Erythroblast (primary cell): ENCODE measurements at regions not wholly inside any gene's neighbourhood (a gene's known extent, or its start where the extent isn't known, plus 50 kb on each side); places are given as distances from the start of the nearest gene placed in this dataset.

ENCODE experiments used
- GATA1 ChIP-seq: IDR thresholded peaks from 2 replicates; pipeline ENCODE4 v1.6.1; 2011; ENCODE audit warnings: low read depth, mild to moderate bottlenecking, control low read depth, low read length, moderate library complexity
- POLR2A ChIP-seq: IDR thresholded peaks from 2 replicates; pipeline ENCODE4 v1.6.1; 2011; ENCODE audit warnings: mild to moderate bottlenecking, low read length

DNA sequence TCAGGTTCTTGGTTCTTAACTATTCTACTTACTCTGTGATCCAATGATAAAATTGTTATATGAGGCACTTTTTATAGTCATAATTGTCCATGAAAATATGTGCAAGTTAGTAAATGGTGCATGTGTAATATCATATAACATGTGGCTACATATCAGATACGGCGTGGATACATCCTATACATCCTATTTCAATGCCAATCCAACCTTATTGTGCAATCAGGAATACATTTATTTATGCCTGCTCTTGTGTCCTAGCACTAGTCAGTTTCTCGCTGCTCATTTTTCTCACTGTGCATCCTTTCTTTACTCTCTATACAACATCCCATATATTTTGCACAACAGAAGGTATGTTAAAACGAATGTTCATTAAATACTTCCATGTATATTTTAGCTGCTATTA is 1141.1 kb downstream of the FAT4 start:
- no peak for TF ChIP-seq POLR2A
- TF ChIP-seq GATA1, result no peak
